Endothelial cell of umbilical vein (primary cell): ENCODE measurements at regions not wholly inside any gene's neighbourhood (a gene's known extent, or its start where the extent isn't known, plus 50 kb on each side); places are given as distances from the start of the nearest gene placed in this dataset.
A peak's percentile ranks its signal among the peaks of the same experiment; 100 is the strongest.

Experiments
- EZH2 ChIP-seq: IDR thresholded peaks from 2 replicates; pipeline ENCODE4 v1.6.1; 2012; ENCODE audit warnings: borderline replicate concordance, low read depth, mild to moderate bottlenecking, moderate library complexity, low read length, inconsistent platforms; ENCODE audit not compliant: severe bottlenecking
- GATA2 ChIP-seq: IDR thresholded peaks from 2 replicates; pipeline ENCODE4 v1.7.0; 2011; ENCODE audit warnings: low read depth, mild to moderate bottlenecking, moderate library complexity, mixed read lengths, low read length; ENCODE audit not compliant: insufficient read length, insufficient read depth
- MYC ChIP-seq: IDR thresholded peaks from one replicate; pipeline ENCODE4 v1.6.1; 2011; ENCODE audit warnings: mild to moderate bottlenecking, low read depth, low read length
- POLR2A ChIP-seq: IDR thresholded peaks from 2 replicates; pipeline ENCODE4 v1.6.1; 2012; ENCODE audit warnings: low read depth, mild to moderate bottlenecking, control low read depth, low read length
- POLR2AphosphoS5 ChIP-seq: IDR thresholded peaks from 2 replicates; pipeline ENCODE4 v1.6.1; 2012; ENCODE audit warnings: low read depth, mild to moderate bottlenecking, control low read depth, low read length, moderate library complexity; ENCODE audit not compliant: insufficient read depth
- TF ChIP-seq, protein P1 (sequence below), 2 donors: IDR thresholded peaks; 1 replicate in 1 of 2; 2 replicates in 1 of 2; pipeline ENCODE4 v1.5.1; 2011; ENCODE audit warnings: low read length in 2 of 2, mild to moderate bottlenecking in 2 of 2, moderate library complexity in 2 of 2, control low read depth in 1 of 2, inconsistent platforms in 1 of 2, low read depth in 1 of 2; ENCODE audit not compliant: insufficient read depth in 1 of 2; ENCODE audit errors: extremely low read depth in 1 of 2

DNA sequence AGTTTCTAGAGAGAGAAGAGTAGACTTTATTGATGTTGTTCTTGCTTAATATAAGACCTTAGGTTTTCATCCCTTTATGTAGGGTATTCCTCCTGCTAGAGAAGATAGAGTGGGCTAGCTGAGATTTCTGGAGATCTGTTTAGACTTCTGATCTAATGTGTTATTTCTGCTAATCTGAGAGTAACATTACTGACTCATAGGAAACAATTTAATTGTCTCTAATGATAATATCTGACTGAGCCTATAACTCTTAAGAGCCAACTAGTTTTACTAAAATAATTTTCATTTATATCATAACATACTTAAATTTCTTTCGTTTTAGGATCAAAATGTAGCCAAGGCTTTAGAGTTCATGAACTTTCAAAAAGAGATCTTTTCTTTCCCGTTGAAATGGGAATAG is 618.7 kb upstream of the ZEB2 start:
- TF ChIP-seq, protein P1, sequence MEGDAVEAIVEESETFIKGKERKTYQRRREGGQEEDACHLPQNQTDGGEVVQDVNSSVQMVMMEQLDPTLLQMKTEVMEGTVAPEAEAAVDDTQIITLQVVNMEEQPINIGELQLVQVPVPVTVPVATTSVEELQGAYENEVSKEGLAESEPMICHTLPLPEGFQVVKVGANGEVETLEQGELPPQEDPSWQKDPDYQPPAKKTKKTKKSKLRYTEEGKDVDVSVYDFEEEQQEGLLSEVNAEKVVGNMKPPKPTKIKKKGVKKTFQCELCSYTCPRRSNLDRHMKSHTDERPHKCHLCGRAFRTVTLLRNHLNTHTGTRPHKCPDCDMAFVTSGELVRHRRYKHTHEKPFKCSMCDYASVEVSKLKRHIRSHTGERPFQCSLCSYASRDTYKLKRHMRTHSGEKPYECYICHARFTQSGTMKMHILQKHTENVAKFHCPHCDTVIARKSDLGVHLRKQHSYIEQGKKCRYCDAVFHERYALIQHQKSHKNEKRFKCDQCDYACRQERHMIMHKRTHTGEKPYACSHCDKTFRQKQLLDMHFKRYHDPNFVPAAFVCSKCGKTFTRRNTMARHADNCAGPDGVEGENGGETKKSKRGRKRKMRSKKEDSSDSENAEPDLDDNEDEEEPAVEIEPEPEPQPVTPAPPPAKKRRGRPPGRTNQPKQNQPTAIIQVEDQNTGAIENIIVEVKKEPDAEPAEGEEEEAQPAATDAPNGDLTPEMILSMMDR (IDR thresholded peaks at IDR 0.05; ENCODE audit: extremely low read depth in 1 of 2, insufficient read depth in 1 of 2, low read depth in 1 of 2, low read length in 2 of 2) = no peak
- TF ChIP-seq POLR2A = no peak
- no peak for TF ChIP-seq POLR2AphosphoS5
- no peak for TF ChIP-seq EZH2
- peak; percentile 68 for TF ChIP-seq GATA2
- TF ChIP-seq MYC = no peak
